Stimulated activated CD4-positive, alpha-beta T cell treated with anti-CD3 and anti-CD28 coated beads, Interleukin-4, amount 100 ng/mL, for 4 hours (primary cell): ENCODE measurements at regions not wholly inside any gene's neighbourhood (a gene's known extent, or its start where the extent isn't known, plus 50 kb on each side); places are given as distances from the start of the nearest gene placed in this dataset.
"Not testable (repeated sequence)": the region's sequence is repeated elsewhere in the genome, so short reads cannot be mapped to it uniquely, and the experiment has no call there.

Experiments
- DNase-seq, 2 experiments: peaks; one replicate each; pipeline ENCODE4 v3.0.0-alpha.2; 2020

DNA sequence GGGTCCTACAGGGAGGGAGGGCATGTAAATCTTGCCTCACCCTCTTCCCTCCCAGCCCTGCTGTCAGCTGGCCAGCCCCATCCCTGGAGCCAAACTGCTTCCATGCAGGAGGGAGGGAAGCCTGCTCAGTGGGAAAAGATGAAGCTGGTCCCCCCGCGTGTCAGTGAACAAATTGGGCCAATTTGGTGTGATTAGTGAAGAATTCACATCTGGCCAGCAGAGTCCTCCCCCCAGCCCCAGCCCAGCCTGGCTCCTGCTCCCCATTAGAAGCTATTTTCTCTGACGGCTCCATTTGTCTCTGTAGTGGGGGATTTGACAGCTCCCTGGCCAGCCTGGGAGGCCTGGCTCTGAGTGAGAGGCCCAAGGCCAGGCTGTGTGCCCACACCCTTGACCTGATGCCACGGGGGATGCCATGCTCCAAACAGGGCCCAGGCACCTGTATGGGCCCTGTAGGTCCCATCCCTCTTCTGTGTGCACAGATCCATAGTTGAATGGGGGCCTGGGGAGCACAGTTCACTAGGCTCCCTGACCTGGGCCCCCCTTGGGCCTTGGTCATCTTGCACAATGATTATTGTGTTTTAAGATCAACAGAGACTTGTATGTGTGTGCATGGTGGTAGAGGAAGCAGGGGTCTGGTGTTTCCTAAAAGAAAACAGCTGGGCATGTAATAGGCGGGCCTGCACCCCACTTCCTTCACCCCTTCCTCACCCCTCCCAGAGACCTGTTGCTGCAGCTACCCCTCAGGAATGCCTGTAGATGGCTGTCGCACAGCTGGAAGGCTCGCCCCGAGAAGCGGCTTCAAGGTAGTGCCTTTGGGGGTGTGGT, 50.7 kb upstream of the TAC4 start:
- DNase-seq: no peak

DNA sequence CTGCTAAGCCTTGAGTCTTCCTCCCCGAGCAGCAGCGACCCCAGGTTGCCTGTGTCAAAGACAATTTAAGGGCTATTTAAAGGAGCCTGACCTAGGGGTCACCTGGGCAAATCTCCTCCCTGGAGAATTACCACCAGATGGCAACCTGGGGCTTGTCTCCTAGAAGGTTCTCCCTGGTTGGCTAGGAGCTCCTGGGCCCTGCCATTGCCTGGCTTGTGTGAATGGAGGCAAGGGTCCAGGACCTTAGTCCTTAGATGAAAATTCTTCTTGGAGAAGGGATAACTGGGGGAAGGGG, 51.3 kb upstream of the TAC4 start:
- no peak for DNase-seq

DNA sequence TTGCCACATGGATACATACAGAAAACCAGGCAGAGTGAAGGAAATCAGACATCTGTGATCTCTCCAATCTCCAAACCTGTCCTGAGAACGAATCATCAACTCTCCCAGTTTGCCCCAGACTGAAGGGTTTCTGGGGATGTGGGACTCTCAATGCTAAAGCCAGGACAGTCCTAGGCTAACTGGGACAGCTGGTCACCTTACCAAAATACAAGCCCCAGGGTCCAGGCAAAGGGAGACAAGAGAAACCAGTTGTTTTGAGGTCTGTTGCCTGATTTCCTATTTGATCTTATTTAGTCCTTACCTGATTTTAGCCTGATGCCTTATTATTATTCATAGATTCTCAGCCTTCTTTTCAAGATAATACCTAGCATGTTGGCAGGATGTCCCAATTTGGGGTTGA, 51.7 kb upstream of the TAC4 start:
- DNase-seq: no peak

DNA sequence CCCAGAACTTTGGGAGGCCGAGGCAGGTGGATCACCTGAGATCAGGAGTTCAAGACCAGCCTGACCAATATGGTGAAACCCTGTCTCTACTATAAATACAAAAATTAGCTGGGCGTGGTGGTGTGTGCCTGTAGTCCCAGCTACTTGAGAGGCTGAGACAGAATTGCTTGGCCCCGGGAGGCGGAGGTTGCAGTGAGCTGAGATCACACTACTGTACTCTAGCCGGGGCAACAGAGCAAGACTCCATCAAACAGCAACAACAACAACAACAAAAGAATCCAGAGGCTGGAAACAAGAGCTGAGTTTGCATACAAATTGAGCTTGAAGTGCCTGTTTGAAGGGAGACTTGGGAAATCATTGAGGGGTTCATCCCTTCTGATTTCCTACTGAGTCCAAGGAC, 52.9 kb upstream of the TAC4 start:
- not testable (repeated sequence) for DNase-seq

DNA sequence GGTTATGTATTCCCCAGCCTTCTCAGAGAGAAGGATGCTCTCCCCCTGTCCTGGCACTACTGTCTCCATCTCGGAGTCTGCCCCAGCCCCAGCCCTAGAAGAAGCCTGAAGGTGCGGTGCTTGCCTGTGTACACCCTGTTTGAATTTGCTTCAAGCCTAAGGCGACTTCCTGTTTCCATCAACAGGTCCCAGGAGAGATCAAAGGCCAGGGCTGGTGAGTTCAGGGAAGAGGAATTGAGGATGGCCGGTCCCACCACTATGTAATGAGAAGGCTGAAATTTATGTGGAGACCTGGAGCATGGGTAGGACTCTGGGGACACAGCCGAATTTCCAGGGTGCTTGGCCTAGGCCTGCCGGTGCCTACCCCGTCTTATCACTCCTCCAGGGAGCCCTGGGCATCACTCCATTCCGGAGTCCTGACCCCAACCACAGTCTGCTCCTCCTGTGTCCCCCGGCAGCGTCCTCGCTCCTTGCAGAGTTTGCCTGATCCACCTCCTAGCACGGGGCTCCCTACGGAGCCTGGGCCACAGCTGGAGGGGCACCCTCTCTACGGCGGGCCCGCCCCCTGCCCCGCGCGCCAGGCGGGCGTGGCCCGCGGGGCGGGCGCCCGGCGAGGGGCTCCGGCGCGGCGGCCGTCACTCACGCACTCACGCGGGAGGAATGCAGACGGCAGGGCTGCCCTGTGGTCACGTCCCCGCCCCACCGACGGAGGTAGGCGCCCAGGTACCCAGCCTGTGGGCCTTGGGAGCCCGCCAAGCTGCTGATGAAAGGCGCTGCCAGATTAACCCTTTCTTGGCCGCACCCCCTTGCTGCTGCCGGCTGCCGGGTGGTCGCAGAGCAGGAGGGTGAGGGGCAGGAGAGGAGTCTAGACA, 53.8 kb upstream of the TAC4 start:
- no peak for DNase-seq

DNA sequence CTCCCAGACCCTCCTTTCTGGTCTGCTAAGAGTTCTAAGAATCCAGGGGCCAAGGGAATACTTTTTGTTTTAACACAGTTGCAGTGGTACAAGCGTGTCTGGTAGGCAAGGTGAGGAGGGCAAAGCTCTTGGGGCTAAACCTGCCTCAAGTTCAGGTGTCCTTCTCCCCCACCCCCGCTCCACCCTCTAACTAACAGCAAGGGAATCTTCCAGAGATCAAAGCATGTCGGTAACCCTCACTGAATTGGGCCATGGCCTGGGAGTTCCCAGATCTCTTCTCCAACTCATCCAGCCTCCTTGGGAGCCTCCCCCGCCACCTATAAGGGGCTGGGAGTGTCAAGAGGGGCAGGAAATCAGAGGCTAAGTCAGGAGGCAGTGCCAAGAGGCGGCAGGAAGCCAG, 55.7 kb upstream of the TAC4 start:
- DNase-seq: no peak

DNA sequence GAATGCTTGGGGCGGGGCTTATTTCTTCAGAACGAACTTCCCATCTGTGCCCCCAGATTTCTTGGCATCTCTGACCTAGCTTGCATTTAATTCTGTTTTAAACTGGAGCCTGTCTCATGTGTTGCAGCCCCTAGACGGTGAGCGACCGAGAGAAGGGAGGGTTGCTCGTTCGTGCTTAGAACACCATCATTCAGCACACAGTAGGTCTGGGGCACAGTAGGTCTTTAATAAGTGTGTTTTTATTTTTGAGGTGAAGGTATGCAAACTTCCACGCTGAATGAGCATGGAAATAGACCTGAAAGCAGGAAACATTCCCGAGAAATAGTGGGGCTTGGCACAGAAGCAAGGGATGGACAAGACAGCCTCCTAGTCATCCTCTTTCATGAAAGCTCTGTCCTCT, 57.0 kb upstream of the TAC4 start:
- no peak for DNase-seq

DNA sequence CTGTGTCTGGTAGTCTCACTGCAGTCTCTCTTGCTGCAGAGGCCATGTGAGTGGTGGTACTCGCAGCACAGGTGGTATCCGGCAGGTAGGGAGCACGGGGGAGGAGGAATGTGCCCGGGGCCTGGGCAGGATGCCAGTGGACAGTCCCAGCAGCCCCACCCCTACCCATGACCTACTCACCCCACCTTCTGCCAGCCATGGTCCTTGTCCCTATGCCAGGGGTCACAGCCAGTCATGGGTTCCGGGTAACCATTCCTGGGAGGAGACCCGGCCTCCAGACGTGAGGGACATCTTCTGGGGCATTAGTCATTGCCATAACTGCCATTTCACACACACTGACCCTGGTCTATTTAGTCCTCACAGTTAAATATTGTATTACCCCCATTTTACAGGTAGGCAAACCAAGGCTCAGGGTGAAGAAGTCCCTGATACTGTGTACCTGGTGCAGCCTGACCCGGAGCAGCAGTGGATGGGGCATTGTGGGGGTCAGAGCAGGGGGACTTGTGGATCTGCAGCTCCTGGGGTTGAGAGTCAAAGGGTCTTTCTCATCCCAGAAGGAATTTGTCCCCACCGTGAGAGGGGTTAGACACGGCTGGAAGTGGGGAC, 58.8 kb upstream of the TAC4 start:
- no peak for DNase-seq

DNA sequence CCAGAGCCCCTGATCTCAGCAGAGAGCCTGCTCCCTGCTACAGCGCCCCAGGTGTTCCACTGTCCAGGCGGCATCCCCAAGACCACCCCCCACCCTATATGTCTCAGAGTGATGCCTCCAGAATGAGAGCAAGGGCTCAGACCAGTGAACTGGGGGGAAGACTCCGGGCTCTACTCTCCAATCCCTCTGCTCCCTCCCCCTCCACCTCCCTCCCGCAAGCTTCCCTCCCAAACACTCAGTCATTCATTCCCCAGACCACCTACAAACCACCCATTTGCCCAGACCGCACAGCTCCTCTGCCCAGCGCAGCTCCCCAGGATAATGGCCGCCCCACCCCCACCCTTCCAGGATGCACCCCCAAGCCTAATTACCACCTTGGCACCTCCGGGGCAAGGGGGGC, 59.4 kb upstream of the TAC4 start:
- no peak for DNase-seq

DNA sequence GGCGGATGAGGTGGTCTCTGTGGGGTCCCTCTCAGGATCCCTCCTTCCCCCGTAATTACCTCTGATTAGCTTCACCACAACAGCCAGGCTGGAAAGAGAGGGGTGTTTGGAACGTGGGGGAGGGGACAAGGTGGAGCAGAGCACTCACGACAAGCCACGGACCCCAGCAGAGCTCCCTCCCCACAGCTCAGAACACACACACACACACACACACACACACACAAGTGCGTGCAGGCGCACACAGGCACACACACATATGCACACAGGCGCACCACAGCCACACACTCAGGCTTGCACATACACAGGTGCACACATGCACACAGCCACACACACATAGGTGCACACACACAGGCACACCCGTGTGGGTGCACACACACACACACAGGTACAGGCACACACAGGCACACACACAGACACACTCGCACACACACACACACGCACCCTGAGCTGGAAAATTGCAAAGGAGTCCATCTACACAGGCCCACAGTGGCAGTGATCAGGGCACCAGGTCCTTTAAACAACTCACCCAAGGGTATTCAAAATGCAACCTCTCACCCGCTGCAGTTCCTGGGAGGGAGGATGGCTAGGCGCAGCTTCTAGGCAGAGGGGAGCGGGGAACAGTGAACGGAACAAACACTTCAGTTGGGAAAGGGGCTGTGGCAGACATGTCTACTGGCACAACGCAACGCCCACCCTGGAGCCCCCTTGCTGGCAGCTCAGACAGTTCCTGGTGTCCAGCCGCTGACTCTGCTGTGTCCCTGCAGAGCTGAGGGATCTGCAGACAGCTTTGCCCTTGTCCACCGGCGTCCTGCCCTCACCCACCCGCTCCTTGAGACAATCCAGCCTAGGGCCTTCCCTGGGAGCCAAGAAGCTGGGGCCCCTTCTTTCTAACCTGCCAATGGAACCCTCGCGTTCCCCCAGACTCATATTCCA, 59.9 kb upstream of the DLX4 start:
- DNase-seq: no peak

DNA sequence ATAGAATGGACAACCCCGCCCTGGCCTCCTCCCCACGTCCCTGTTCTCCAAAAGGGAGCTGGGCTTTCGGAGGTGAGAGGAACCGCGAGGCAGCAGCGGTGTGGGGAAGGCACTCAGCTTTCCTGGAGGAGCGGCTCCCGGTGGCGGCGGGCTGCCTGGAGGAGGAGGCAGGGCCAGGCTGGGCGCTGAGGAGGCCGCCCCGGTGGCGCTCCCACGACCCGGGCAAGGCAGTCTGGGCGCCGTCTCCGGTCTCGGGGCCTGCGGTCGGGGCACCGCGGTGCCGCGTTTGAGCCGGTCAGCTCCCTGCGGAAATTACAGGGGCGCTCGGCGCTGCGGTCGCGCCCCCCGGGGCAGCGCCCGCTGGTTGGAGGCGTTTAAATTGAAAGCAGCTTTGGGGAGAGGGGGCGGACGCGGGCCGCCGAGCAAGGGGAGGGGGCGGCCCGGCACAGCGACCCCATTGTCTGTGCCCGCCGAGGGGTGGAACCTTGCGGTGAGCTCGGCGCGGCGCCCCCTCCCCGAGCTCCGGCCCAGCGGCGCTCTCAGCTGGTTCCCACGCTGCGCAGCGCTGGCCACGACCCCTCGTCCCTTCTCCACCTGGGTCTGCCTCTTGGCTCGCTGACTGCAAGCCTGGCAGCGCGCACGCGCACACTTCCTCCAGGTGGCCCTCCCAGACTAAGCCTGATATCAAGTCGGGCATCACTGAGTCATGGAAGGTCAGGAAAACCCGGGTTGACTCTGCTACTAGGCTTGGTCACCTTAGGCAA, 58.7 kb upstream of the DLX4 start:
- peak; percentile 19 to 29 for DNase-seq

DNA sequence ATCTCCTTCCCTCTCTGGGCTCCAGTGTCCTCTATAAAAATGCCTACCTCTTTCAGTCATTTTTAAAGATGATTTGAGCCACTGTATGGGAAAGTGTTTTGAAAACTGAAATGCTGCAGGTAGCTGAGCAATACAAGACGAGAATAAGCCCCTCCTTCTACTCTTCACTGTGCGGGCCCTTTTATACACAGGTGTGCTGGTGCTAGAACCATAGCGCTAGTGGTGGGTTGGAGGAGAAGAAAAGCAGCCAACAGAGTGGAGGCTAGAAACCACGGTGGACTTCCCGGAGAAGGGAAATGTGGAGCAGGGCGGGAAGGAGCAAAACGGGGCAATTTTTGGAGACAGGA, 58.2 kb upstream of the DLX4 start:
- no peak for DNase-seq

DNA sequence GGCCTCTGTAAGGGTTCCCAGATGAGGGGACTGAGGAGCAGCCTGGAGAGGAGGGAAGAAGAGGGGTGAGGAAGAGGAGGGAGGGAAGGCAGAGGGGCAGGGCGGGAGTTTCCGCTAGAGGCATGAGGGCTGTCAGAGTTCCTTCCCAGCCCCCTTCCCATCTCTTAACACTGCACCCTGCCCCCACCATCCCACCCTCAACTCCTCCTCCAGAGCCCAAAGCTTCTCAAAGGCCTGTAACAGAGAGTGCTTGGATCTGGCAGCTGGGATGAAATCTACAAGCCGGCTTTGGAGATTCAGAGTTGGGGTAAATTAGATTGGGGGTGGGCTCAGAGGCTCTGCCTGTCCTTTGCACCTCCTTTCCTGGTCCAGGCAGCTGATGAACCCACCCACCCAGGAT, 57.3 kb upstream of the DLX4 start:
- no peak for DNase-seq

DNA sequence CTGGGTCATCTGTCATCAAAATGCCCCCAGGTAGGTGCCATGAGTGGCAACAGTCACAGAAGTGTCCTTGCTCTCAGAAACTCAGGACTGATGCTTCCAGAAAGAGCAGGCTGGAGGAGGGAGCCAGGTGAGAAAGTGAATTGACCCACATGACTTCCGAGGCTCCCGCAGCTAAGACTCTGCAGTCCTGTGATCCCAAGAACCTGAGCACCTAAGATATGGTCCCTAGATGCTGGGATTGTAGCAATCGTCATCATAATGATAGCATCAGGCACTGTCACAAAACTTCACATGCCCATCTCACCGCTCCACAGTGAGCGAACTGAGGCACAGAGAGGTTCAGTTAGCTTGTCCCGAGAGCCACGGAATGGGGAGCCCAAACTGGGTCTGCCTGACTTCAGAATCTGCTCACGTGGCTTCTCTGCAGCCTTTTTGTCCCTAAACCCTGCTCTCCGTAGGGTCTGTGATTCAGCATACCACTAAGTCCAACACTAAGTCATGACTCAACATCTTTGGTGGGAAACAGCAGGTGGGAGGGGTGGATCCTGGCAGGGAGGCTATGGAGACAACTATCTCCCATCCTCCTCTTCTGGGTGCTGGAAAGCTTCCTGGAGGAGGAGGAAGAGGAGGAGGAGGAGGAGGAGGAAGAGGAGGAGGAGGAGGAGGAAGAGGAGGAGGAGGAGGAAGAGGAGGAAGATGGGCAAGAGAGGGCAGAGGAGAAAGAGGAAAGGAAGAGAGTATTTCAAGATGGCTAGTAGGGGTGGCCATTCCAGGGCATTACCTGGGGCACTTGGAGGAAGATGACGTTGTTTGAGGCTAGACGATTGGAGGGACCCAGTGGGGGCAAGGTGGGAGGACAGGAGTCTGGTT, 55.5 kb upstream of the DLX4 start:
- DNase-seq: no peak

DNA sequence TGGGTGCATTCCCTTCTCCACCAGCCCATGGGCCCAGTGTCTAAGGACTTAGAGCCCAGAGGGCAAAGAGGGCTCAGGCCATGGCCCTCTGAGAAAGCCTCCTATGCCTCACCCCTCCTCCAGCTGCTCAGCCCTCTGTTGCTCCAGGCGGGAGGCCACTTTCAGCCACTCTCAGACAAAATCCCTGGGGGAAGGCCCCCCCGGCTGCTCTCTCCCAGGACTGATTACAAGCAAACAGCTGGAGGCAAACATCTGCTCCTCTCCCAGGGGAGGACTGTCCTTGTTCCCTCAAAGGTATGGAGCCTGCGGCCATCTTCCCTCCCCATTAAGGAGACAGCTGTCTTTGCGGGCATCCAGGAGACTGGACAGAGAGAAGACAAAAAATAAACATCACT, 54.9 kb upstream of the DLX4 start:
- no peak for DNase-seq

DNA sequence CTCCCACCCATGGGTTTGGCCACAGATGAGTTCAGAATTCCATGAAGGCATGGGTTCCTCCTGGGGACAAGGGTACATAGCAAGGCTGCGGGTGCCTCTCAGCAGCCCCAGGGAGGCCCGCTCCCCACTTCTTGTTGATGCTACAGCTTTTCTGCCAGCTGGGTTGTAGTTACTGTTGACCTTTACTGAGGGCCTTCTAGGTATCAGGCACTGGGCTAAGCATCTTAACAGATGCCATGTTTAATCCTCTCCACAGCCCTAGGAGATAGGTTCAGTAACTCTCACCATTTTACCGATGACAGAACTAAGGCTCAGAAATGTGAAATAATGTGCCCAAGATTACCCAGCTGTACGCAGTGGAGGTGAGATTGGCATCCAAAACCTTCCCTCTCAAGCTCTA, 54.3 kb upstream of the DLX4 start:
- DNase-seq: no peak

DNA sequence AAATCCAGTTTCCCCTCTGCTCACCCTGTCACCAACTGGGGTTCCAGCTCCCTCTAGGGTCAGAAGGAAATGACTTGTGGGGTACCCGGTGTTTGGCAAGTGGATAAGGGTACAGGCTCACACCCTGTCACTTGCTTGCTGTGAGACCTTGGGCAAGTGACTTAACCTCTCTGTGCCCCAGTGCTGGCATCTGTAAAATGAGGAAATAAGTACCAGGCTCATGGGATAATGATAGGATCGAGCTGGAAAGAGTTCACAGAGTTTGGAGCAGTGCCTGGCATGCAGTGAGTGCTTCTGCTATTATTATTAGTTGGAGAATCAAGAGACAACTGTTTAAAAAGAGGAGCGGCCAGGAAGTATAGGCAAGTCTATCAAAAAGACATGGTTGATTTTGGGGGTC, 53.7 kb upstream of the DLX4 start:
- DNase-seq: no peak

DNA sequence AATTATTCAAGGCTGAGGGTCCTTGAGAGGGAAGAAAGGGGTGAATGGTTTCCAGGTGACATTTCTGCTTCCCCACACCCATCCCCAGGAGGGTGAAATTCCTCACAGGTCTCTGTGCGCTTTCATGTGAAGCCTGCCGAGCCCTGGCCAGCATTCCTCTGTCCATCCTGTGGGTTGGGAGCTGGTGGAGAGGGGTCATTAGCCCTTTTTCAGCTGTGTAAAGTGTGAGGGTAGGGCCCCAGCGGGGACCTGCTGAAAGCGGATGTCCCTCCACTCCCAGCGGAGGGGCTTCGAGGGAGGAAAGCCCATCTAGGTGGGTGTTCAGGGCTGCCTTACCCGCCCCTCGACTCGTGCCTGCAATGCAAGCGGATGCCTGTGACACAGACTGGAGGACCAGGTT, 53.3 kb upstream of the DLX4 start:
- no peak for DNase-seq

DNA sequence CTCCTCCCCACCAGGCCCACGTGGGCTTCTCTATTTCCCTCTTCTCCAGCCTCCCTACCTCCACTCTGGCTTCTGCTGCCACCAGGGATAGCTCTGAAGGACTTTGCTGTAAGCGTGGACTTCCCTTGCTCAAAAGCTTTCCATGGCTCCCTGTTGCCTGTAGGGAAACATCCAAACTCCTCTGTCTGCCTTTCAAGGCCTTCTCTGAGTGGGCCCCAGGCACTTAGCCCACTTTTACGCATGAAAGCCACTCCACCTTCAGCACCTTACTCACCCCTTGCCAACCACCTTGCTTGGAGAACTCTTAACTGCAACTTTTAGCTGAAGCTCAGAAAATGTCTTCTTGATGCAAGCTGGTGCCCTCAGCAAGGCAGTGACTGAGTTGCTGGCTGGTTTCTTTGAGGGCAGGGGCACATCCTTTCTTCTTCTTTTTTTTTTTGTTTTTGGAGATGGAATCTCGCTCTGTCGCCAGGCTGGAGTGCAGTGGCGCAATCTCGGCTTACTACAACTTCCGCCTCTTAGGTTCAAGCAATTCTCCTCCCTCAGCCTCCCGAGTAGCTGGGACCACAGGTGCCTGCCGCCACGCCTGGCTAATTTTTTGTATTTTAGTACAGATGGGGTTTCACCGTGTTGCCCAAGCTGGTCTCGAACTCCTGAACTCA, 52.0 kb upstream of the DLX4 start:
- no peak for DNase-seq

DNA sequence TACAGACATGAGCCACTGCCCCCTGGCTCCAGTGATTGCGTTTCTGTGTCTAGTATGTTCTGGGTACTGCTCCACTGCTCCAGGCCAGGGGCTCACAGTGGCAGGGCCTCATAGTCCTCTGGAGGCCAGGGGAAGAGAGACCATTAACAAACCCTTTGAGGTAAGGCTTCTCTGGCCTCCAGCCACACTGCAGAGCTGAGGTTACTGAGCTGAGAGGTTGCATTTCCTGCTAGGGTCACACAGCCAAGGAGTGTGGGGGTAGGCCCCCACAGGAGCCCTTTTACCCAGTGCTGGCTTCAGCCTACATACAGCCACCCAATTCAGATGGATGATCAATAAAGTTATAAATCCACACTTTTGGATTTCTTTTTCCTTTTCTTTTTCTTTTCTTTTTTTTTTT, 50.4 kb upstream of the DLX4 start:
- no peak for DNase-seq
